Cardiac muscle cell (in vitro differentiated cells and primary cell): ENCODE measurements at regions not wholly inside any gene's neighbourhood (a gene's known extent, or its start where the extent isn't known, plus 50 kb on each side); places are given as distances from the start of the nearest gene placed in this dataset.
"Not testable (repeated sequence)": the region's sequence is repeated elsewhere in the genome, so short reads cannot be mapped to it uniquely, and the experiment has no call there.

Experiments used
- DNase-seq, 2 donors: peaks; one replicate each; pipeline versions ENCODE4 v3.0.0 to v3.0.0-alpha.2; 2010 to 2017; ENCODE audit warnings: low read depth in 1 of 2, low spot score in 1 of 2
- H3K27ac ChIP-seq: fragments of 200-600 bp; sonication (generic); 2 replicates; pipeline ENCODE4 v1.5.1; 2016
- H3K27me3 ChIP-seq: fragments of 200-600 bp; sonication (generic); 2 replicates; pipeline ENCODE4 v1.6.0; 2016; ENCODE audit warnings: control low read depth
- H3K36me3 ChIP-seq: fragments of 200-600 bp; sonication (generic); 2 replicates; pipeline ENCODE4 v1.5.1; 2016; ENCODE audit warnings: control low read depth
- H3K4me1 ChIP-seq: fragments of 200-600 bp; sonication (generic); 2 replicates; pipeline ENCODE4 v1.8.1; 2017; ENCODE audit warnings: low read depth, mild to moderate bottlenecking, mixed run types
- H3K4me3 ChIP-seq: fragments of 200-600 bp; sonication (generic); 2 replicates; pipeline ENCODE4 v1.5.1; 2016; ENCODE audit warnings: mild to moderate bottlenecking
- H3K9me3 ChIP-seq: fragments of 200-600 bp; sonication (generic); 2 replicates; pipeline ENCODE4 v1.5.1; 2017; ENCODE audit warnings: low read depth, mild to moderate bottlenecking, control low read depth
- CTCF ChIP-seq: IDR thresholded peaks from 2 replicates; pipeline ENCODE4 v1.5.1; 2012; ENCODE audit warnings: low read depth, mild to moderate bottlenecking, low read length

- TF ChIP-seq CTCF, result no peak
- no peak for DNase-seq
- Histone ChIP-seq H3K27me3 (no peaks in the 10 kb centered on the region), H3K36me3 (no peaks in the 10 kb centered on the region), H3K9me3 (no peaks in the 10 kb centered on the region), H3K4me3 (no peak overlapping the region), H3K27ac (no peak overlapping the region), H3K4me1 (no peaks in the 10 kb centered on the region)
Observed at GRCh38 chr19:30112666-30113065, 170.6 kb downstream of the URI1 start.

GRCh38 chr19:30113186-30113585 lies 171.1 kb downstream of the URI1 start:
- Histone ChIP-seq H3K36me3 (no peaks in the 10 kb centered on the region), H3K9me3 (no peaks in the 10 kb centered on the region)
- DNase-seq, result no peak

GRCh38 chr19:30114095-30114494 lies 172.1 kb downstream of the URI1 start:
- not testable (repeated sequence) for H3K36me3 ChIP-seq, H3K9me3 ChIP-seq, H3K4me3 ChIP-seq, H3K27ac ChIP-seq, DNase-seq, H3K4me1 ChIP-seq, H3K27me3 ChIP-seq

More at GRCh38 chr19:30113186-30113585, 171.1 kb downstream of the URI1 start:
- no peaks in the 10 kb centered on the region for H3K4me1 ChIP-seq
- no peaks in the 10 kb centered on the region for H3K27me3 ChIP-seq
- H3K27ac ChIP-seq, result no peak overlapping the region
- no peak for TF ChIP-seq CTCF
- no peak overlapping the region for H3K4me3 ChIP-seq

GRCh38 chr19:30115947-30116346 lies 173.9 kb downstream of the URI1 start:
- no peak overlapping the region for H3K27ac ChIP-seq
- H3K9me3 ChIP-seq, result no peaks in the 10 kb centered on the region
- no peaks in the 10 kb centered on the region for H3K27me3 ChIP-seq
- TF ChIP-seq CTCF, result no peak
- H3K36me3 ChIP-seq, result no peaks in the 10 kb centered on the region
- no peak overlapping the region for H3K4me3 ChIP-seq
- DNase-seq, result no peak
- no peaks in the 10 kb centered on the region for H3K4me1 ChIP-seq

GRCh38 chr19:30116530-30116929 lies 174.5 kb downstream of the URI1 start:
- TF ChIP-seq CTCF, result no peak
- no peak overlapping the region for H3K4me3 ChIP-seq
- H3K27me3 ChIP-seq, result no peaks in the 10 kb centered on the region
- H3K27ac ChIP-seq, result no peak overlapping the region
- H3K4me1 ChIP-seq, result no peaks in the 10 kb centered on the region
- no peaks in the 10 kb centered on the region for H3K9me3 ChIP-seq
- DNase-seq, result no peak
- H3K36me3 ChIP-seq, result no peaks in the 10 kb centered on the region

- DNase-seq, result no peak
- no peaks in the 10 kb centered on the region for H3K36me3 ChIP-seq
Observed at GRCh38 chr19:30116984-30117555, 175.0 kb downstream of the URI1 start.

More at GRCh38 chr19:30116984-30117555, 175.0 kb downstream of the URI1 start:
- no peaks in the 10 kb centered on the region for H3K4me1 ChIP-seq
- TF ChIP-seq CTCF, result no peak
- H3K9me3 ChIP-seq, result no peaks in the 10 kb centered on the region
- H3K27me3 ChIP-seq, result no peaks in the 10 kb centered on the region
- no peak overlapping the region for H3K27ac ChIP-seq
- no peak overlapping the region for H3K4me3 ChIP-seq
